ENCODE measurements at regions not wholly inside any gene's neighbourhood (a gene's known extent, or its start where the extent isn't known, plus 50 kb on each side); places are given as distances from the start of the nearest gene placed in this dataset.

GRCh38 chr14:39683691-39684260, 251.5 kb upstream of the FBXO33 start:
- no peak for TF ChIP-seq CTCF (IDR thresholded peaks at IDR 0.05)
- no peak for TF ChIP-seq POLR2A (IDR thresholded peaks at IDR 0.05)
- TF ChIP-seq EP300 (IDR thresholded peaks at IDR 0.05): no peak
- TF ChIP-seq POLR2AphosphoS5 (IDR thresholded peaks at IDR 0.05): no peak

Measured in stomach (tissue), 4 donors.